Fibroblast of villous mesenchyme (primary cell): ENCODE measurements at regions not wholly inside any gene's neighbourhood (a gene's known extent, or its start where the extent isn't known, plus 50 kb on each side); places are given as distances from the start of the nearest gene placed in this dataset.

ENCODE experiments used
- DNase-seq: peaks from one replicate; pipeline ENCODE4 v3.0.0-alpha.2; 2010; ENCODE audit warnings: low read depth
- H3K4me3 ChIP-seq: 2 replicates; pipeline ENCODE4 v1.5.1; 2011; ENCODE audit warnings: low read depth, mild to moderate bottlenecking, low read length
- CTCF ChIP-seq: IDR thresholded peaks from 2 replicates; pipeline ENCODE4 v1.5.1; 2012; ENCODE audit warnings: low read depth, mild to moderate bottlenecking, low read length; ENCODE audit not compliant: insufficient read depth

- no peak for DNase-seq
- no peak overlapping the region for H3K4me3 ChIP-seq
- TF ChIP-seq CTCF = no peak
Observed at GRCh38 chr1:239617731-239618130, 231.4 kb downstream of the CHRM3 start.

- TF ChIP-seq CTCF = no peak
- no peak overlapping the region for H3K4me3 ChIP-seq
- no peak for DNase-seq
Observed at GRCh38 chr1:239619190-239619589, 232.8 kb downstream of the CHRM3 start.

GRCh38 chr1:239630767-239631166, 244.4 kb downstream of the CHRM3 start:
- no peak overlapping the region for H3K4me3 ChIP-seq
- DNase-seq = no peak
- no peak for TF ChIP-seq CTCF

- DNase-seq = no peak
- H3K4me3 ChIP-seq = no peak overlapping the region
- TF ChIP-seq CTCF = no peak
Observed at GRCh38 chr1:239633432-239633831, 247.1 kb downstream of the CHRM3 start.

- DNase-seq = no peak
- TF ChIP-seq CTCF = no peak
- H3K4me3 ChIP-seq = no peak overlapping the region
Observed at GRCh38 chr1:239635276-239635675, 248.9 kb downstream of the CHRM3 start.

GRCh38 chr1:239636347-239636746, 250.0 kb downstream of the CHRM3 start:
- no peak for TF ChIP-seq CTCF
- H3K4me3 ChIP-seq = no peak overlapping the region
- no peak for DNase-seq

GRCh38 chr1:239644604-239645003, 258.2 kb downstream of the CHRM3 start:
- no peak for TF ChIP-seq CTCF

More at GRCh38 chr1:239644604-239645003, 258.2 kb downstream of the CHRM3 start:
- no peak for DNase-seq
- no peak overlapping the region for H3K4me3 ChIP-seq
